GM19099 (cell line): ENCODE measurements at regions not wholly inside any gene's neighbourhood (a gene's known extent, or its start where the extent isn't known, plus 50 kb on each side); places are given as distances from the start of the nearest gene placed in this dataset.

Experiments used
- POLR2A ChIP-seq: IDR thresholded peaks from 3 replicates; pipeline ENCODE4 v1.6.1; 2011; ENCODE audit warnings: low read depth; ENCODE audit not compliant: insufficient read length; ENCODE audit errors: extremely low read depth

- no peak for TF ChIP-seq POLR2A
Measured at GRCh38 chr2:144120487-144120886, 399.4 kb downstream of the ZEB2 start.

- TF ChIP-seq POLR2A = no peak
Measured at GRCh38 chr2:144117086-144117485, 402.8 kb downstream of the ZEB2 start.

- TF ChIP-seq POLR2A = no peak
Measured at GRCh38 chr2:144115739-144116291, 404.1 kb downstream of the ZEB2 start.

- no peak for TF ChIP-seq POLR2A
Measured at GRCh38 chr2:144114760-144115159, 405.2 kb downstream of the ZEB2 start.

GRCh38 chr2:144111437-144111836 is 408.5 kb downstream of the ZEB2 start:
- TF ChIP-seq POLR2A = no peak

- TF ChIP-seq POLR2A = no peak
Measured at GRCh38 chr2:144102386-144102785, 417.5 kb downstream of the ZEB2 start.

GRCh38 chr2:144099780-144100377 is 420.0 kb downstream of the ZEB2 start:
- no peak for TF ChIP-seq POLR2A

- TF ChIP-seq POLR2A = no peak
Measured at GRCh38 chr2:144099340-144099739, 420.6 kb downstream of the ZEB2 start.

- TF ChIP-seq POLR2A = no peak
Measured at GRCh38 chr2:144097440-144098225, 422.3 kb downstream of the ZEB2 start.

GRCh38 chr2:144096531-144096930 is 423.4 kb downstream of the ZEB2 start:
- TF ChIP-seq POLR2A = no peak

GRCh38 chr2:144094408-144095151 is 425.3 kb downstream of the ZEB2 start:
- no peak for TF ChIP-seq POLR2A

- TF ChIP-seq POLR2A = no peak
Measured at GRCh38 chr2:144091622-144092021, 428.3 kb downstream of the ZEB2 start.

- TF ChIP-seq POLR2A = no peak
Measured at GRCh38 chr2:144088863-144089262, 431.1 kb downstream of the ZEB2 start.

- no peak for TF ChIP-seq POLR2A
Measured at GRCh38 chr2:144086965-144087364, 433.0 kb downstream of the ZEB2 start.

- no peak for TF ChIP-seq POLR2A
Measured at GRCh38 chr2:144085016-144085415, 434.9 kb downstream of the ZEB2 start.
